CD4-positive, alpha-beta T cell treated with Interleukin-6 at 100 ng/mL for 8 hours (primary cell): ENCODE measurements at regions not wholly inside any gene's neighbourhood (a gene's known extent, or its start where the extent isn't known, plus 50 kb on each side); places are given as distances from the start of the nearest gene placed in this dataset.
"Not testable (repeated sequence)": the region's sequence is repeated elsewhere in the genome, so short reads cannot be mapped to it uniquely, and the experiment has no call there.

Experiments used
- DNase-seq: peaks from one replicate; pipeline ENCODE4 v3.0.0-alpha.2; 2020; ENCODE audit warnings: mixed read lengths, low spot score

DNA sequence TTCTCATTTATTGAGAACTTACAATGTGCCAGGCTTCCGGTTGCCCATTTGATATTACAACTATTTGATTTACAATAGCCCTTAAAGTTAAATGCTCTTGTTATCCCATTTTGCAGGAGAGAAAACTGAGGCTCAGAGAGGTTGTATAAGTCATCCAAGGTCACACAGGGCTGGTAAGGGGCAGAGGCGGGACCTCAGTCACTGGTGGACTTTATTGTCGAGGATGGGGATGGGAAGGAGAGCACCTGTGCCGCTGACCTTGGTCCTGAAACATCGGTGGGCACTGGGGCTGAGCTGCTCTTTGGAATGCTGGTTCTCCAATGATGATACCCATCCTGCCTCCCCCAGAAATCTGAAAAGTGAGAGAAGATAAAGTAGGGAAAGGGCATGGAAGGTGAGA lies 265.4 kb downstream of the MIAT start:
- no peak for DNase-seq

DNA sequence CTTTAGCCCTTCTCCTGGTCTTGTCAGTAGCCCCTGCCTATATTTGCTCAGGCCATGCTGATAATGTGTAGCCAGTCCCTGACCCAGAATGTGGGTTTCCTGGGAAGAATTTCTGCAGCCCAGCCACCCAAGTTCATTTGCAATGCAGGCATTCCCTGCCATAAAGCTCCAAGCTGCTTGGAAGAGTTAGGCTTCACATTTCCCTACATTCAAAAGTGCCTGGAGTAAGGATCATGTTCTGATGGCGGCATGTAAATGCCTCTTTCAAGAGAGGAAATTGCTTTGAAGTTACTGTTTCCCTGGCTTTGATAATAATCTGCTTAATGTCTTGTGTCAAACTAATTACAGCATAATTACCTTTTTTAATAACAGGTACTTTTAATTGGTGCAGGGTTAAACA lies 266.1 kb downstream of the MIAT start:
- no peak for DNase-seq

DNA sequence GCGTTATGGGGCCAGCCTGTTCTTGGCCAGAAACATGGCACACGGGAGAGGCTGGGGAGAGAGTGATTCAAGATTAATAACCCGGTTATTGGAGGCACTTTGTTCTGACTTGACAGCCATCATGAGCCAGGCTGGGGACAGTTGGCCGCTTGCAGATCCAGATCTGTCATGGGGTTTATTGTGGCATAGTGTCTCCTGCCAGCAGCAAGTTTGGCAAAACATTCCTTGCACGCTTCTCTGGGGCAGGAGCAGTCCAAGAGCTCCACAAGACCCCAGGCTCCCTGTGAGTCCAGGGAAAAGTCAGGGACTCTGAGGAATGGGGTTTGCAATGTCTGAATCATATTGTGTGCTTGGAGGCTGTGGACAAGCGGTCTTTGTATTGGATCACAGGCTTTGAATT lies 270.4 kb downstream of the MIAT start:
- DNase-seq, result no peak

DNA sequence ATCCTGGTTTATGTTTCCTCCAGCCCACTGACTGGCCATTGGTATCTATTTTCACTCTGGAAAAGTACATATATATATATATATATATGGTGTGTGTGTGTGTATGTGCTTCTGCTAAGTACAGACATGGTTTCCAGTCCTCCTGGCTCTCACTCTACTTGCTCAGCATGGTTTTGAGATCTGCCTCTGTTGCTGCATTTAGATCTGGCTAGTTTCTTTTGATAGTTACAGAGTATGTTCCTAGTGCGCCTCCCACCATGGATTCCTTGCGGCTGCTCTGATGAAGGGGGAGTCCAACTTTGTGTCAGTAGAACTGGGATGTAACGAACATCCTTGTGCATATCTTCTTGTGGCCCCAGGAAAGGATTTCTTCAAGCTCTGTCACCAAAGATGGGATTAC lies 274.1 kb downstream of the MIAT start:
- DNase-seq, result no peak

DNA sequence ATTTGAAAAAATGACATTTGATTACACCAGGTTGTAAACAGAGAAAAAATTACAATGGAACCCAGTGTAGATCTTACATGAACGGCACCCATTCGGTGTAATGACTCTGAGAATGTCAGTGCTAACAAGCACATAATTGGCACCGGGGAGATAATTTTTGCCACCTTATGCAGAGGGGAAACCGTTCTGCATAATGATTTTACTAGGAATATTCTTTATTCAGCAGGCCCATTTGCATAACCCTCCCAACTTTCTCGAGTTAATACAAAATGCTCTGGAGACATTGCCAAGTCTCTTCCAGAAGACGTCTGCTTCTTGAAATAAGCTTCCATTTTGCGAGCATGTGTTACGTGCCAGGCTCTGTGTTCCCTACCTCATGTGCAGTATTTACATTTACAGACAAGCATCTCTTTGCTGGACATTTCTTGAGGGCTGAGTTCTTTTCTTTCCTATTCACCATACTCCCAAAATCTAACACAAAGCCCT lies 275.8 kb downstream of the MIAT start:
- DNase-seq, result no peak

DNA sequence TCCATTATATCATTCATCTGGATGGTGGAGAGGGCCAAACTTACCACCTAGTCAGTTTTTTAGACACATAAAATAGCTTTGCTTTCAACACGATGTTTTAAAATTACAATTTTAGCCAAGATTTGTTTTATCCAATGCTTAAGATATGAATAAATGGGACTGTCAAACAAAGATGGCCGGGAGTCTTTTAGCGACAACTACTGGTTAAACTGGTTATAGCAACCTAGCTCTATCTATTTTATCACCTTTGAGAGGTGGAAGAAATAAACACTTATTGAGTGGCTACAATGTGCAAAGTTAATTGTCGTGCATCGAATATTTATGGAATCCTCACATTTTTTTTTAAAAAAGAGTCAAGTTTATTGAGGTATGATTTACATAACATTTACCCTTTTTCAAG lies 279.8 kb downstream of the MIAT start:
- no peak for DNase-seq

DNA sequence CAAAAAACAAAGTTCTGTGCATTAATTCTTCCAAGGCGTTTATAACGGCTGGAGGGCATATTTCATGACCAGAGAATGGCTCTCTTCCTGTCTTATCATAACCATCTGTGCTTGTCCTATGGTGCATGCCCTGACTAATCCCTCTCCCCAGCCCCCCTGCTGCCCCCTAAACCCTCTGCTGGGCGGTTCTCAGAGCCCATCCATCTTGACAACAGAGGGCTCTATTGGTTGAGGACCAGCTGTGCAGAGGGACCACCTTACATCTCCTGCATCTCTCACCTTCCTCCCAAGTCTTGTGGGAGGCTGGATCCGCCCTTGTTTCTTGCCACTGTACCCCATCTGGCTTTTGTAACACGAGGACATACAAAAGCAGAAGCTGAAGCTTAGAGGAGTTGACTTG lies 282.1 kb downstream of the MIAT start:
- no peak for DNase-seq

DNA sequence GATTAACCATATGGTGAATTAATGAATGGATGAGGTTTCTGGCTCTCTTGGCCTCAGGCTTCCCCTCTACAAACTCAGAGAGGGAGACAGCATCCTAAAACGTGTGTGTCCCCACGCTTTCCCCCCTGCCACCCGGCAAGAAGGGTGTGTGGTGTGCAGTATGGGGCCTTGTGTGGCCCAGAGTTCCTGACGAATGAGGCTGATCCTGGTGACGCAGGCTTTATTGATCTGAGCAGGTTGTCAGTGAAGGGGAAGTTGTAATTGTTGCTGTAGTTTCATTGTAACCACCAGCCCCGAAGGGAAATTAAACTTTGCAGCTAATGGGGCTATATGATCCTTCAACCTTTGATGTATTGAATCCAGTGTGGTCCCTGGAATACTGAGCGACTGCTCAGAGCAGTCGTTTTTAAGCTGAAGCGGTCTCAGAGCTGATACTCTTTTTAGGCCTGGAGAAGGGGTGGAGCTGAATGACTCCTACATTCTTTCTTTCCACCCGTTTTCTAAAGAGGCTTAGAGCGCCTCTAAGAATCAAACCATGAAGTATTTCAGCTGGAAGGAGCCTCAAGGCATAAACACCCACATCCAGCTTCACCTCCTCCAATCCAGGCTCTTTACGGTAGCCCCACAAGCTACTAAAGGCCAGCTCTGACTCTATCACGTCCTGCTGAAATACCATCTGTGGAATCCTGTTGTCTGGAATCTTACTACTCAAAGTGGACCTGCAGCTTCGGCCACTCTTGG lies 284.7 kb downstream of the MIAT start:
- DNase-seq, result no peak

DNA sequence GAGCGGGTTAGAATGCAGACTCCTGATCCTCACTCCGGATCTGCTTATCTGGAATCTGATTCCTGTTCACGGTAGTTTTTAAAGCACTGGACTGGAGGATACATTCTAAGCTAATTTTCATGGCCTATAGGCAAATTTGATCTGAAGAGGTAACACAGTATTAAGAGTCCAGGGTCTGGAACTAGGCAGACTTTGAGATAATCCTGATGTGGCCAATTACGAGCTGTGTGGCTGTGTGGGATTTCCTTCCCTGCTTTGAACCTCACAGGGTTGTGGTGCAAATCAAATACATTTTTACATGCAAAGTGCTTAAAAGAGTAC lies 285.2 kb downstream of the MIAT start:
- DNase-seq, result no peak

DNA sequence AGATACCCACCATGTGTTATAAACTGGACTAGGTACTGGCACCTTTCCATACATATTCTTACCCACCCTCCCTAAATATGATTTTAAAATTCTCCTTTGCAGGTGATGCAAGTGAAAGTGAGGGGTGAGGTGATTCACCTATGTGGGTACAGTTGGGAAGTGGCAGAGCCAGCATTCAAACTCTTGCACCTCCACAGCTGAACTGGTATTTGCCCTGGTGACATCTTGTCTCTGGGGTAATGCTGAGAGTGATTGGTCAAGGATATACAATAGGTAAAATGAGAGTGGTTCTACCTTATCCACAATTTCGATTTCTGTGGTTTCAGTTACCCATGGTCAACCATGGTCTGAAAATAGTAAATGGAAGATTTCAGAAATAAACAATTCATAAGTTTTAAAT lies 288.2 kb downstream of the MIAT start:
- DNase-seq, result no peak

DNA sequence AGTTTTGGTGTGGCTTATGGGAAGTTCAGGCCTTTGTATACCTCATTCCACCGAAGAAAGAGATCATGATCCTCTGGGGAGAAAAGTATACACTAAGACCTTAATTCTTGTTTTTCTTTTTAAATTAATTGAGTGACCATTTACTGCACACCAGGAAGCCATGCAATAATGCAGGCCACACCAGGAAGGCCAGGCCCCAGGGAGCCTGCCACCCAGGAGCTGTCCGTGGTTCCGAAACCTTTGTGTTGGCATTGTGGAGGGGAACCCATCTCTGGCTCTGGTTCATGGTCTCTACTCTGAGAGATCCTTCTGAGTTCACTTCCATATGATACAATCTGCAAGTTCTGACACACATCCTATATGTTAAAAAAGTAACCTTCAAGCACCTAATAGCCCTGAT lies 291.8 kb downstream of the MIAT start:
- DNase-seq, result no peak

DNA sequence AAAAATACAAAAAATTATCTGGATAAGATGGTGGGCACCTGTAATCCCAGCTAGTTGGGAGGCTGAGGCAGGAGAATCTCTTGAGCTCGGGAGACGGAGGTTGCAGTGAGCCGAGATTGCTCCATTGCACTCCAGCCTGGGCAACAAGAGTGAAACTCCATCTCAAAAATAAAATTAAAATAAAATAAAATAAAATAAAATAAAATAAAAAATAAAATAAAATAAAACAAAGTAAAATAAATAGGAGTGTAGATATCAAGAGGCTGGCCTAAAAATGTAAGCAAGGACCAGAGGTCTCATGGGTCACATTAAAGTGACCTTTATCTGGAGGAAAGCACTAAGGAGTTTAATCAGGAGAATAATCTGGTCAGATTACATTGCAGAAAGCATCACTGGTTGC lies 293.8 kb downstream of the MIAT start:
- DNase-seq, result not testable (repeated sequence)

DNA sequence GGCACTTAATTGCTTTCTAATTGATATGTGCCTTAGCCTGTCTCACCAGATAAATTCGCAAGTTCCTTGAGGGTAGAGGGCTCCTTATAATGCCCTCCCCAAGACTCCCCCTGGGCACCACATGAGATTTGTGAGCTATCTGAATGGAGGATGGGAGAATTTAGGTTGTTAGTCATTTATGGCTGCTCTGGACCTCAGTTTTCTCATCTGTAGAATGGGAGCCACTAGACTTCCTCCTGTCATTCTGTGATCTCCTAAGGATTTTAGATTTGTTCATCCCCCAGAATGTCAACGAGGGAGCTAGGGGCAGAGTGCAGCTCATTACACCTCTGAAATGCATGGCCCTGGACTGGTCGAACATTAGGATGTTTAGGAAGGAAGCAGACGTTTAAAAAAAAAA lies 294.6 kb downstream of the MIAT start:
- DNase-seq, result no peak

DNA sequence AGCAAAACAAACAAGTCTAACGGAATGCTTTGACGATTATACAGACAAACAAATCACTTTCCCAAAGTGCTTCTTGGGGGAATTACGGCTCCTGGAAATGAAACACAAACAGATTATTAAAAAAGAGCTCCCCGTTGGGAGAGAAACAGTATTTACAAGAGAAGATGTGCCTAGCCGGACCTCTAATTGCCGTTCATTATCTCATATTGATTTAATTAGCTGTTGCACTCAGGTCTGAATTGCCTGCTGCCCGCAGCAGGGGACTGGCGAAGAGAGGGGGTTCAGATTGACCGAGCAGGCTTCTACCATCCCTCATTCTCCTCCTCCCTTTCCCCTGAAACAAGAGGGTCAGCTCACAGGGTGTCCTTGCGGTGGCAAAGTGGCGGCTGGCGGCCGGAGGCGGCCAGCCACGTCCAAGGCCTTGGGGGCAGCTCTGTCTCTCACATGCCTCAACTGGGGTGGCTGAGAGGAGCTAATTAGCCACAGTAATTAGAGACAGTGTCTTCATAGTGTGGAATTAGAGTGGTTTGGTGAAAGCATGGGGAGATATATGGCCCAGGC lies 295.1 kb downstream of the MIAT start:
- no peak for DNase-seq

DNA sequence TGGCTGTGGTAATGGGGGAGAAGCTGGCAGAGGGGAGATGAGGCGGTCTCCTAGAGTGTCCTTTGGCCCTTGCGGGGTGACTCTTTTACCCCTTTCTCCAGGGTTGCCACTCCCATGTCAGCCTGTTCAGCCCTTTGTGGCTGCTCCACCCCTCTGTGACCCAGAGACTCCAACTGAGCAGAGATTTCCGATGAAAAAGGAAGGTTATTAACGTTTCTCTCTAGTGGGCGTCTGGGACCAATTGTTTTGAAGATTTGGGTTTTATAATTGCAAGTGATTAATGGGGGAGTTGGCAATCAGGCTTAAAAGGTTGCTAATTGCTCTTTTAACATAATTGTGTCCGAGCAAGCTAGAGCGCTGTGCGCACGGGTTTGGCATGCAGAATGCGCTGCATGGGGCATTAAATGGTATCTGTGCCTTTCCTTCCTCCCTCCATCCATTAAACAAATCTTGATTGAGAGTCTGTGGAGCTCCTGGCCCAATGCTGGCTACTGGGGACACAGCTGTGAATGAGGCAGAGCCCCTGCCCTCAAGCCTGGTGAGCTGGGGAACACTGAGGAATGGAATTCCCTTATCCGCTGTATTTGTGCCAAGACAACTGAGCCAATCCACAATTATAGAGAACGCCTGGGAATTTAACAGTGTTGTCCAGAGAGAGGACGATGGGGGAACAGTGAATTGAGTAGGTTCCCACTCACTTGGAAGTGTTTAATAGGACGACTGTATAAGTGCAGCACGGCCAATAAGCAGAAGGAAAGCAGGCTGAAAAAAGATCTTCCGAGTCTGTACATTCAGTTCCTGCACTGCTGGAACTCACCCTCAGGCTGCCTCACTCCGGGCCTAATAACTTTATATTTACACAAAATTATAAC lies 295.9 kb downstream of the MIAT start:
- no peak for DNase-seq

DNA sequence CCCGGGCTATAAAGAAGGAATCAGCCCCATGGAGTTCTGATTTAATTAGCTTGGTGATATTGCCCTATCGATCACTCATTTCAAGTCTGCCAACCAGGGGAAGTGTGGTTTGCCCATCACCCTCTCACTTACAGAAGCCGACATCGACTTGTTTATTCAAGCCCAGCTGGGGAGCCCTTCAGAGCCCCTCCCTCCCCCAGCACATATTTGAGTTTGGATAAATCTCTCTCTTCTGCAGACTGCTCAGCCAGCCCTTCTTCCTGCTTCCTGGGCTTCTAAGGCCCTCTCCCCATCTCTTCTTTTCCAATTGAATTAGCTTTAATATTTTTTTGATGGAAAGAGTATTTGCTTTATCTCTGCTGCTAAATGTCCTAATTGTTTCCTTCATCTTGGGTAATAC lies 299.0 kb downstream of the MIAT start:
- DNase-seq, result no peak

DNA sequence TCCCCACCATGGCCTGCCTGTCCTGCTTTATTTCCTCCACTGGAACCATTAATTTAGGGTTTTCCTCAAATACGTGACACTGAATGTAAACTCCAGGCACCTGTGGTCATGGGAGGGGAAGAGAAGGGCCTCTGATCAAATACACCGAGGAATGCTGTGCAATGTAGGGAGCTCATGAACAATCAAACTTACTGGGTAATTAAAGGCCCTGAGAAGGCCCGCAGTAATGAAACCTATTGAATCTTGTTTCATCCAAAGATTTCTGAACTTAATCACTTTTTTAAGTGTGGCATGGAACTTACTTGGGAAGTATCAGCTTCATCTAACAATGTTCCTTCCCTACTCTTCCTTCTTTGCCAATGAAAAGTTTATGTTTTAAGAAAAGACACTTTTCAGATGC lies 299.8 kb downstream of the MIAT start:
- DNase-seq, result no peak

DNA sequence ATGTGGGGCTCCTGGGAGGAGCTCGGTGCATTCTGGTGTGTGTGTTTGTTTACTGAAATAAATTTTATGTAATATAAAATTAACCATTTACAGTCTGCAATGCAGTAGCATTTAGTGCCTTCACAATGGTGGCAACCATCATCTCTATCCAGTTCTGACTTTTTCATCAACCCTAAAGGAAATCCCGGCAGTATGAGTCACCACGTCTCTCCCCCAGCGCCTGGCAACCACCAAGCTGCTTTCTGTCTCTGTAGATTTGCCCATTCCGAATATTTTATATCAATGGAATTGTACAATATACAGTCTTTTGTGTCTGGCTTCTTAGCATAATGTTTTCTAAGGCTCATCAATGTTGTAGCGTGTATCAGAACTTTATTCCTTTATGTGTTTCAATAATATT lies 300.5 kb downstream of the MIAT start:
- no peak for DNase-seq

DNA sequence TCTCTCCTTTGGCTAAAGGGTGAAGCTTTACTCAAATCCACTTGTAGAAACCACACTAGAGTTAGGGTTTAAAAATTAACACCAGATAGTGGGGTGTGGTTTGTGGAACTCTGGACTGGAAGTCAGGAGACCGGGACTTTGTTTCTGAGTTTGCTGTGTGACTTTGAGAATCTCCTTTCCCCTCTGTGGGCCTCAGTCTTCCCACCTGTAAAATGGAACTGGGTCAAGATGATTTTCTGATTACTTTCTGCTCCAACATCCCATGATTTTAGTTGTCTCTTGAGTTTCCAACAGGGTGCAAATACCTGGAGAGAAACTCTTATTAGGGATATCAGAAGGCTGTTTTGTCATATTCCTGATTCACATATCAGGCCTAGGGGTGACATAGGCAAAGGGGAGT lies 301.0 kb downstream of the MIAT start:
- DNase-seq, result no peak

DNA sequence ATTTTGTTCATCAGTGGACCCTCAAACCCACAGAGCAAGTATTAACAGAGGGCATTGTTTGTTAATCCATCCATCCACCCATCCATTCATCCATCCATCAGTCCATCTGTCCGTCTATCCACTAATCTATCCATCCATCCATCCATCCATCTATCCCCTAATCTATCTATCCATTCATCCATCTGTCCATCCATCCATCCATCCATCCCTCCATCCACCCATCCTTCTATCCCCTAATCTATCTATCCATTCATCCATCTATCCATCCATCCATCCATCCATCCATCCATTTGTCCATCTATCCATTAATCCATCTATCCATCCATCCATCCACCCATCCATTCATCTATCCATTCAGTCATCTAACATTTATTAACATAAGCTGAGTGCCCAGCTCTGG lies 307.3 kb downstream of the MIAT start:
- no peak for DNase-seq

DNA sequence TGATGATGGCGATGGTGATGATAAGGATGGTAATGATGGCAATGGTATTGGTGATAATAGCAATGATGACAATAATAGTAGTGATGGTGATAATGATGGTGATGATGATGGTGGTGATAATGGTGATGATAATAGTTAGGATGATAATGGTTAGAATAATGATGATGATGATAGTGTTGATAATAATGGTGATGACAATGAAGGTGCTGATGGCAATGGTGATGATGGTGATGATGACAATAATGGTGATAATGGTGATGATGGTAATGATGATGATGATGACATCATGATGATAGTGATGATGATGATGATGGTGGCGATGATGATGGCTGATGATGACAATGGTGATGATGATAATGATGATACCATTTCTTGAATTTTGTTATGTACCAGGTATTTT lies 309.9 kb downstream of the MIAT start:
- no peak for DNase-seq

DNA sequence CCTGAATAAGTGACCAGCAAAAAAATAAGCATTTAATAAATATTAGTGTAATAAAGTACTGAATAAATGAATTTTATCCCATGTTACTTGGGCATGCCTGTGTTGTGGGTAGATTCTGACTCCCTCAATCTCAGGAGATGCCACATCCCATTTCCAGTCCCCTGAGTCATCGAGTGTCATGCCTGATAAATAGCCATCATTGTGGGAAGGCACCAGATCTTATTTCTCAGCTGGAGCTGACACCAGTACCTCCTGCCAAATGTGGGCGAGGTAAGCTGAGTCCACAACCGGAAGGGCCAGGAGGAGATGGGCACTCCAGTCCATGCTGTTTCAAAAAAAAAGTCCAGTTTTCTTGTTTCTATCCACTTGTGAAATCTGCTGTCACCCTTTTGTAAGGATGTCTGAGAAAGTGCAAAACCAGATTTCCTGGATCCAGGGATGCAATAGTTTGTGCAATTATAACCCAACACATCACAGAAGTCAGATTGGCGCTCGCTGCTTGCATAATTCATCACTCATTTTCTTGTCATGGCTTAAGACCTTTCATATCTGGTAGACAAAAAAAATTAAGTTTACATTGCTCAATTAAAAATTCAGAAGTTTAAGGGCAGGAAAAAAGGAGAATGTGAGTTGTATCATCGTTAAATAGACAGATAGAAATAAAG lies 311.6 kb downstream of the MIAT start:
- no peak for DNase-seq
